ENCODE measurements at regions not wholly inside any gene's neighbourhood (a gene's known extent, or its start where the extent isn't known, plus 50 kb on each side); places are given as distances from the start of the nearest gene placed in this dataset.

DNA sequence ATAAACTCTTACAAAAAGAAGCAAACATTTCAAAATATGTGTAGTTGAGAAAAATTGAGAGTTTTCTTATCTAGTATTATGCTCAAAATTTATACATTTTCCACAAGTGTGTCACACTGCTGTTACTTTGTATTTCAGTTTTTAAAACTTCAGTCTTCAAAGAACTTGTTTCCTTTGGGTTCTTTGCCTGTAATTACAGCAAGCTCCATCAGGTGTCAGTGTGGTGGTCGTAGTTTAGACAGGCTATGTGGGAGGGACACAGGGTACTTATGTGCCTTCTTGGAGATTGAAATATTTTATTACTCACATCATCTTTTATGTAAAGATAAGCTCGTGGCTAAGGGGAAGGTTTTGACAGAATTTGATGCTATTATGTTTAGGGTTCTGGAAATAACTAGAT is 360.5 kb downstream of the FGFR2 start:
- DNase-seq (ENCODE audit: low spot score), result no peak

DNA sequence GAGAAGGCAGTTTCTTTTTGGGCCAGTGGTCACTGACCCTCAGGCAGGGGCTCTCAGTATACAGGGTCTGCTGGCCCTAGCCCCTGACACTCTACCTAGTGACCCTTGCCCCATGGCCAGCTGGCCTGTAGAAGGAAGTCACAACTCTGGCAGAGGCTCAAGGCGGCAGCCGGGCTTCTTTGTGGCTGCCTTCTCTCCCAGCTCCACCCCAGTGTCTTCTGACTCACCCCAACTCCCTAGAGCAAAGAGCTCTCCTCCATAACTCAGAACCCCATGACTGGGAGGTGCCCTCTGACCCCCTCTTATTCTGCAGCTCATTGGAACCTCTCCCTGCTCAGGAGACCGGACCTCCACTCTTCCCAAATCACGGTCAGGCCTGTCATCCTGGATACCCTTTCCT is 358.2 kb downstream of the FGFR2 start:
- no peak for DNase-seq (ENCODE audit: low spot score)

DNA sequence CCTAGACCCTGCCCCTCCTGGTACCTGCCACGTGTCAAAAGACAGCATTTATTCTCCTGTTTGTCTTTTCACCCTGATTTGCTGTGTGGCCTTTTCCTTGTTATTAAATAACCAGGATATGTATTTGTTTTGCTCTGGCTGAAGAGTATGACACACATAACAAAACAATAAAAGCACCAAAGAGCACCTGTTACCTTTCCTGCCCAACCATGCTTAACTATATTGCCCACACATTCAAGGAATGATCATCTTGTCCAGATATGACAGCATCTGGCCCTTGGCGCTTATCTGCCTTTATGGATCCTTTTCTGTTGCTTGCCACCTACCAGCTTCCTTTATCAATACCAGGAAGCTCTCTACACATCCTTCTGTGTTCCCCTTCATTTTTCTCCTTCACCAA is 357.7 kb downstream of the FGFR2 start:
- no peak for DNase-seq (ENCODE audit: low spot score)

DNA sequence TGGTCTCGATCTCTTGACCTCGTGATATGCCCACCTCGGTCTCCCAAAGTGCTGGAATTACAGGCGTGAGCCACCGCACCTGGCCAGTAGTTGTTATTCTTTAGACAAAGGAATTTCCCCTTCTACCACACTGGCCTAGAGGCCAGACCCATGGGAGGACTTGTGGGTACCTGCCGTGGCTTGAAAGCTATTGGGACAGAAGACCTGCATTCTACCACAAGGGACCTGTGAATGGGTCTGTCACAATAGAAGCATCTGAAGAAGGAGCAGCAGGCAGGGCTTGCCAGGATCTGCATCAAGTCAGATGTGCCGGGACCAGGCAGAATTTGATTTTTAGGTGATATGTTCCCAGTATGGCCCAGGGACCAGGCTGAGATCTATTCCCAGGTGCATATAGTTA is 356.9 kb downstream of the FGFR2 start:
- DNase-seq (ENCODE audit: low spot score), result no peak

DNA sequence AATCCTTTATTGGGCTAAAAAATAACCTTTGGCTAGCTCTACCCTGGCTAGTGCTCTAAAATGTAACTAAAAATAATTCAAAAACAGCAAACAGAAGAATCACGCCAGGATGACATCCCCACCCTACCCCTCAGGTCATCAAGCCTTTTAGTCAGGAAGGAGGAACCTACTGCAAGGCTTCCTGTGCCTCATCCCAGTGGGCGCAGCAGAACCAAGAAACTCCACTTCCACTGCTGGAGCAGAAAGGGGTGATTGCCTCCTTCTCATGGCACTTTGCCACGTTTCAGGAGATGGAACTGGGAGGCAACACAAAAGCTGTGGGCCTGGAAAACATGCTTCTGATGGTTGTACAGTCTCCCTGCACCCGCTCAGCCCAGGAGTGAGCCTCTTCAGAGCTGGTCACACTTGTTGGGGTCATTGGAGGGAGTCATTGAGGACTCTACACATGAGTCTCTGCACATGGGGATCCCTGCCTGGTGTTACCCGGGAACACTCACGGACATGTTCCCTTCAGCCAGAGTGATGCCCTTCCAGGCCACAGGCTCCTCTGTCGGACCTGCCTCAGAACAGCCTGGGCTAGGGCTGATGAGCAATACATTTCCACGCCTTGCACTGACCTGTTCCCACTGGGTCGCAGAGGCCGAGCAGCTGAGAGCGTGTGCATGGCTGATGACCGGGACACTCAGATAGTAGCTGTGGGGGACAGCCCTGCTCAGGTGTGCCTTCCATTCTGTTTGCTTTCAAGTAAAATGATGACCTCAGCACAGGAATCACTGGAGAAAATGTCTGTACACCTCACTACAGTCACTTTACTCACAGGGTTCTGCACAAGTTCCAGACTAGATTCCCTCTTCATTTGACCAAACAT is 355.3 kb downstream of the FGFR2 start:
- no peak for DNase-seq (ENCODE audit: low spot score)

DNA sequence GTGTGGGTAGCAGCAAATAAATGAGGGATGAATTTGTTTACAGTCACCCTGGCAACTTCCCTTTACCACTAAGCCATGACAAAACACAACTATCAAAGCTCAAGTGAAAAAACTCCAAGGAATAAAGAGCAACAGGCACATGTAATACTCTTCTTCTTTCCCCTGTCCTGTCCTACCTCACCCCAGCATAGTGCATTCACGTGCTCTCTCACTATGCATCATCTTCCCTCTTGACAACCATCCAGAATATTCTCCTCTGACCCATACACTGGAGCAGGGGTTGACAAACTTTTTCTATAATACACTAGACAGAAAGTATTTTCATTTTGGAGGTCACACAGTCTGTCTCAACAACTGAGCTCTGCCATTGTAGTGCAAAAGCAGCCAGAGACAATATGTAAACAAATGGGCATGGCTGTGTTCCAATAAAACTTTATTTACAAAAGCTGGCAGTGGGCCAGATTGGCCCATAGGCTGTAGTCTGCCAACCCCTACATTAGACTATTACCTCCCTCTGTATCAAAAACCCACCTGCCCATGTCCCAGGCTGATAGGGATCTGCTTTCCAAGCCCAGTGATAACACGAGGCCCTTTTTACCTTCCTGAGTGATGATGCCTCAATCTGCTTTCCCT is 354.5 kb downstream of the FGFR2 start:
- no peak for DNase-seq (ENCODE audit: low spot score)

DNA sequence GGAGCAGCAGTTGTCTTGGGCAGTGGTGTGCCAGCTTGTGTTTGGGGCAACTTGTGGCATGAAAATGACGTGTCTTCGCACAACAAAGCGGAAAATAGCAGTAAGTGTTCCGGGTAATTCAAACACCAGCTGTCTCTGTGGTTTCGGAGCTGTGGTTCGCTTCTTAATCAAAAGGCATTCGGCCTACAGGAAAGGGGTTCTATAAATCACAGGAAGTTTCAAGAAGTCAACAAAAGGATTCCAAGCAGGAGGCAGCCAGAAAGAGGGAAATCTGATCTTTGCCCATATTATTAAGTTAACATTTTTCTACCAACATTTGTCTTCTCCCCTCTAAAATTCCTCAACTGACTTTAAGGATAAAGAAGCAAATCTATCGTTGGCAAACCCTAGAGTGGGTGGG is 353.4 kb downstream of the FGFR2 start:
- DNase-seq (ENCODE audit: low spot score), result no peak

DNA sequence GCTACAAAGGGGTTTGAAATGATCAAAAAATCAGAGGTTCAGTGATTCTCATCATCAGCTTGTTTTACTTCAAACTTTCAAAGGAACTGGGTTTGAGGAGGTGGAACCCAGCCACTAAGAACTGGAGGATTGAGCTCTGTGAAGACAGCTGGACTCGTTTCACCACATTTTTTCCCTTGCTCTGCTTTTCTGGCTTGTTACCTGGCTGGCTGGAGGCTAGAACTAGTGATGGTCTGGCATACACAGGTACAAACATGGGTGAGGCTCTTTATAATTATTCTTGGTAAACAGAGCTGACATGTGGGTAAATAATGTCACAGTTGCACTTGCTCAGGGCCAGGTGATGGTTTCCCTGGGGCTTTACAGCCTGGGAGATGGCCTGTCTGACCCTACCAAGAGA is 352.5 kb downstream of the FGFR2 start:
- no peak for DNase-seq (ENCODE audit: low spot score)

DNA sequence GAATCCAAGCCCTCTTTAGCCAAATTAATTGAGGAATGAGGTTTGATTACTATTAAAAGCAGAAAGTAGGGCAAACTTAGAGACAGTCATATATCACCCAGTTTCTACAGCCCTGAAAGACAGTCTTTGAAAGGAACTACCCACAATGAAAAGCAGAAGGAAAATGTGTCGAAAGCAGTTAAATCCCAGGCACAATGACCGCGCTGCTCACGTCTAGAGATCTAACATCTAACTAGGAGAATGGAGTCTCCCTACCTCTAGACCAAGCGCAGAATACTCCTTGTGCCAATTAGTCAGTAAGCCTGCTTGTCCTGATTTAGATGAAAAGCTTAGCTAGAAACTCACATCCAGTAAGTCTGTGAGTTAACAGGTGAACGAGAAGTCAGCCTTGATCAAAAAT is 350.0 kb downstream of the FGFR2 start:
- no peak for DNase-seq (ENCODE audit: low spot score)

DNA sequence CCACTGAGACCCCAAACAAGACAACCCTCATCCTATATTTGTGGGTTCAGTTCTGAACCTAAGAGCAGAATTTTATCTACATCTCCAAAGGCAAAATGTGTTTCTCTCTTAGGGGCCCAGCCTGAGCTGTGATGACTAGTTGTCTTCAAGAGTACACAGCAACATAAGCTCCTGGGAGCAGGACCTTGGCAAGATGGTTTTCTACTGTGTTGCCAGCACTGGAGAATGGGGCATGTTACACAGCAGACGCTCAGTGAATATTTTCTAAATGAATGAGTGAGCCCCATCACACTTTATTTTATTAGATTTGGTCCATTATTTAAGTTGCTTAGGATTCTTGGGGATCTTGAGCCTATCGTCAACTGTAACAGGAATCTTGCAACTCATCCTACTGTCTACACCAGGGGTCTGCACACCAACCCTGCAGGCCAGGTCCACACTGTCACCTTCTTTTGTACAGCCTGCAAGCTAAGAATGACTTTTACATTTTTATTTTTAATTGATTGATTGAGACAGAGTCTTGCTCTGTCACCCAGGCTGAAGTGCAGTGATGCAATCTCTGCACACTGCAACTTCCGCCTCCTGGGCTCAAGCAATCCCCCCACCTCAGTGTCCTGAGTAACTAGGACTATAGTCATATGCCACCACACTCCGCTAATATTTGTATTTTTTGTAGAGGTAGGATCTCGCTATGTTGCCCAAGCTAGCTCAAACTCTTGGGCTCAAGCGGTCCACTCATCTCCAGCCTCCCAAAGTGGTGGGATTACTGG is 347.1 kb downstream of the FGFR2 start:
- DNase-seq (ENCODE audit: low spot score), result no peak

DNA sequence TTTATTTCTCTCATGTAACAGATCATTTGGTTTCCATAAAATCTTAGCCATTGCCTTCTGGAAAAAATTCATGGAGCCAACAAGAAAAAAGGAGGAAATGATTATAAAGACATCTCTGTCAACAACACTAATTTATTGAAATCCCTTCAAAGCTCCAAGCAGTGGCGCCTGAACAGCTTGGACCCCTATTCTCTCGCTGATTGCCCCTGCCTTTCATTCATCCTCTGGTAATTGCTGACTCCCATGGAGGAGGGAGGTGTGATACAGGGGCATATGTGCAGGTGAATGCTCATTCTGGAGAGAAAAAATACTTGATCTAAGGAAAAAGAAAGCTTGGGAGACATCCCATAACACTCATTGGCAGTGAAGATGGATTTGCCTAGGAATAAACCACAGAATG is 345.5 kb downstream of the FGFR2 start:
- DNase-seq (ENCODE audit: low spot score), result no peak

DNA sequence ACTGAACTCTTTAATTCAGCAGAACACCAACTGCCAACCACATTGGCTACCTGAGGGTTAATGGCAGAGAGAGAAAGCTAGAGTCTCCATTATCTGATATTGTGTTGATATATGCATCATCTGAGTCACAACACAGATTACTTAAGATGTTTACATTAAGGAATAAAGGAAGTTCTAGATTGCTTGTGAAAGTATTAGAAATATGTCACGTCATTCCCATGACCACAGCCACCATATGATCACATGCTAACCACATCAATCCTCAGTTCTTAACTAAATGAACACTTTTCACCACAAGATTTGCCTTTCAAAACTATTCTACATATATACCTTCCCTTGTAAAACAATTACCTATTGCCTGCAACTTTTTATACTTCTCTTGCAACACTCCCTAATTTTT is 337.9 kb downstream of the FGFR2 start:
- no peak for DNase-seq (ENCODE audit: low spot score)

DNA sequence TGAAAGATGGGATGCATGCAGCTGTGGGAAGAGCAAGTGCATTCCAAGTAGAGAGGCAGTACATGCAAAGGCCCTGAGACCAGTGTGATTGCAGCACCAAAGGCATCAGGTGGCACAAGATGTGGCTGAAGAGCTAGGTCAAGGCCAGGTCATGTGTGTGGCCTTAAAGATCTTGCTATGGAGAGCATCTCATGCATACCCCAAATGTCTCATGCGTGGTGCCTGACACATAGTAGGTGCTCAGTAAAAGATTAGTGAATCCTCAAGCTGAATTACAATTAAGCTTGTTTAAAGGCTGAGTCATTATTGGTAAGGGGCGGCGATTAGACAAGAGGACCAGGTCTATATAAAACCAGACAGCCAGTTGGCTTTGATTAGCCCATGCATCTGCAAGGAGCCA is 336.6 kb downstream of the FGFR2 start:
- DNase-seq (ENCODE audit: low spot score), result no peak

DNA sequence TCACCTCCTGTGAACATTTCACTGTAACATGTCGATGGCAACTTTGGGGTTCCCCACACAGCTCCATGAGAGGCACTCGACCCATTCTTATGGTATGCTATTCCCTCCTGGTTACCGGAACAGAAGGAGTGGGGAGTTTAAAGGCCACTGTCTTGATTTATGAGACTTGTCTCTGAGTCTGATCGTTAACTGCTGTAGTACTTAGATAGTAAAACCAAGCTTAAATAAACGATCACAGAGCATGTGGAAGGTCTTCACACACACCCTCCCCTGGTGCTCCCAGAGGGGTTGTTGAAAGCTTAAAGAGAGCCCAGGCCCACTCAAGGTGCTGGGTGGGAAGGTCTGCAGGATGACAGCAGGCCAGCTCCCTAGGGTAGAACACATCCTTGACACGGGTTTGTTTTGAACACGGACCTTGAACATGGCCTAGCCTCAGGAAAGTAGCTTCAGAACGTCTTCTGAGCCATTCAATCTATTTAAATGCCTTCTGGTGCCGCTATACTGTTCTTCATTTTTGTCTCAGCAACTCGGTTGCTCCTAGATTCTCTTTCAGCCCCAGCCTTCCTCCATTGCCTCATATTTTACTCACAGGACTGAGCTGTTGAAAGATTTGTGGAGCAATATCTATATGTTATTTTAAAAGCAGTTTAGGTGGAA is 335.3 kb downstream of the FGFR2 start:
- no peak for DNase-seq (ENCODE audit: low spot score)

DNA sequence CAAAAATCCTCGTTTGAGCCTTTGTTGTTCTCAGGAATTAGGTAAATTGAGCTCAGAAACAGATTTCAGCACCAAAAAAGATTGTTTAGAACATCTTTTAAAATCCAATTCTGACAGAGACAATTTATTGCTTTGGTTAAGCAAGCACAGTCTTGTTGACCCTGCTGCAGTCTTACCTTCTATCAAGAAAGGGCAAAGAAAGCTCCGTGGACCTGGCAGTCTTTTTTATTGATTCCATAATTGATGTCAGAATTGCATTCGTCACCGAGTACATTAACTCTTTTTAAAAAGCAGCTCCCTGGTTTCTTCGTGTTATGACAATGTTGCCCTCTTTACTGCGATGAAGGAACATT is 334.8 kb downstream of the FGFR2 start:
- no peak for DNase-seq (ENCODE audit: low spot score)

DNA sequence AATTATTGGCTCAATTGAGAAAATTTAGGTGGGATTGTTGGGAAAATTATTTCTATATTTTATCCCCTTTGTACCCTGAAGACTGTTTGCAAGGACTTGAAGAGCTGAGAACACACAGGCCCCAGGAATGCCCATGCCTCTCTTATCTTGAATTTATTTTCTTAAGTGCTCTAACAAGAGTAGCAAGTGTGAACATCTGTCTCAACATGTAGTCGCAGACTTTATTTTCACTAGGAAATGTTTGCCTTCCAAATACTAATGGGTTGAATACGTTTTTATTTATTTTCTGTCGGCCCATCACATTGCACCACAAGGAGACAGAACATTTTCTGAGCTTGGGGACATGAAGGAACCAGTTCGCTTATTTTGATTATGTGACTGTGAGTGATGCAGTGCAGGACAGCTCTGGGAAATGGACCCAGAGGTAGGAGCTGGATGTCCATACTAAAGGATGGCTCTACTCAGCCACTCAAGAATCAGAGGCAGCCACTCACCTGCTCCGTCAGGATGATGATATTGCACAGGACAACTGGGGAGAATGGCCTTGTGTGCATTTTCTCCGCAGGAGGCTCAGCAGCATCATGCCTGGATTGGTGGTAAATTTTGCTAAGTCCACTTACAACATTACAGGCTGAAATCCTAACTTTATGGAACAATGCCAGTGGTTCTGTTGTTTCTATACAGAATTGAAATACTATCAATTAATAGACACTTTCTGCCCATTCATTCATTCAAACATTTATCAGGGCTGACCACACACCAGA is 332.7 kb downstream of the FGFR2 start:
- no peak for DNase-seq (ENCODE audit: low spot score)

DNA sequence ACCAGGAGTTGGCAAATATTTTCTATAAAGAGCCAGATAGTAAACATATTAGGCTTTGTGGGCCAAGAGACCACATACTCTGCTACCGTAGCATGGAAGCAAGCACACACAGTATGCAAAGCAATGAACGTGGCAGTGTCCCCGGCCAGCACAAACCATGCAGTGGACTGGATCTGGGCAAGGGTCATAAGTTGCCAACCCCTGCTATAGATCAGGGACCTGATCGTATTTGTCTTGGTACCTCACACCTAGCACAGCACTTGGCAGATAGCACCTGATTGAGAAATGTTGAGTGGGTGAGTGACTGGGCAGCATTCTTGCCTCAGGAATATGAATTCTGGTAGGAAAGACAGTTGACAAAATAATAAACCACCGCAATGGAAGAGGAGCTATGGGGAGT is 331.9 kb downstream of the FGFR2 start:
- DNase-seq (ENCODE audit: low spot score), result no peak

DNA sequence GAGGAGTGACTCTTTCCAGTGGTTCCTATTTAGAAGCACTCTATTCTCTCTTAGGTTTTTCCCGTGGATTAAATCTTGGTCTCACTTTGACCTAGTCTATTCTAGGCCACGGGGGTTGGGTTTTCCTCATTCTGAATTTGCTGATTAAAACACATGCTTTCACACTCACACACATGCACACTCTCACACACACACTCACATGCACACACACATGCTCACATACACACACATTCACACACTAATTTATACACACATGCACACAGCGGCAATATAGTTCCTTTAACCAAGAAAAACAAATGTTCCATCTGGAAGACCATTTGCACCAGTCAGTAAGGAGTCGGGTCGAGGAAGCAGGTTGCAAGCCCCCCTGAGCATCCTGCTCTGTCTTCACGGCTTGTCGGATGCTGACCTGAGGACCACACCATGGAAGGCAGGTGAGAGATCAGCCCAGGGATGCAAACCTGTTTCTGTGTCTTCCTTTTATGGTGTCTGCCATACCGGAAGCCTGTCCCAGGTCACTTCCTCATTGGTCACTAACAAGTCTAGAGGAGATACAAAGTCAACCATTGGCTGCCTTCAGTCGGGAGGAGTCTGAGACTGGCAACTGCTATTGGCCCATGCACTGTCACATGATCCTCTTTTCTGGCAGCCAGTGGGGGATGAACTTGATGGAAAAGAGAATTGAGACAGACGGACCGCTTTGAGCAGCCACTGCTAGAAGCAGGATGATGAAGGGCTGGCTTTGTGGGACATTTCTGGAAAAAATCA is 330.8 kb downstream of the FGFR2 start:
- no peak for DNase-seq (ENCODE audit: low spot score)

DNA sequence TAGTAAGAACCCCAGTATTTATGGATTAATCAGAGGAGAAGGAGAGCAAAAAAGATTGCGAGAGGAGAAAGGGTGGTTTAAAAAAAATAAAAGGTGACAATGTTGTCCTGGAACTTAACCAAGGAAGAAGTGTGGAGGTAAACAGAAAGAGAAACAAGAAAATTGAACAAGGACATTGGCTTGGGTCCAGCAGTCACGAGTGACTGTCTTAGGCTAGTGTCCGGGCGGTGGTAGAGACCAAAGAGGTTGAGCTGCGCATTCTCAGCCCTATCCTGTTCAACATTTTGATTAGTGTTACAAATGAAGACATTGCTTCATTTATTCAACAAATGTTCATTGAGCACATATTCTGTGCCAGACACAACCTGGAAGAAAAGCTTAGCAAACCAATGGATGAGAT is 329.9 kb downstream of the FGFR2 start:
- DNase-seq (ENCODE audit: low spot score), result no peak

DNA sequence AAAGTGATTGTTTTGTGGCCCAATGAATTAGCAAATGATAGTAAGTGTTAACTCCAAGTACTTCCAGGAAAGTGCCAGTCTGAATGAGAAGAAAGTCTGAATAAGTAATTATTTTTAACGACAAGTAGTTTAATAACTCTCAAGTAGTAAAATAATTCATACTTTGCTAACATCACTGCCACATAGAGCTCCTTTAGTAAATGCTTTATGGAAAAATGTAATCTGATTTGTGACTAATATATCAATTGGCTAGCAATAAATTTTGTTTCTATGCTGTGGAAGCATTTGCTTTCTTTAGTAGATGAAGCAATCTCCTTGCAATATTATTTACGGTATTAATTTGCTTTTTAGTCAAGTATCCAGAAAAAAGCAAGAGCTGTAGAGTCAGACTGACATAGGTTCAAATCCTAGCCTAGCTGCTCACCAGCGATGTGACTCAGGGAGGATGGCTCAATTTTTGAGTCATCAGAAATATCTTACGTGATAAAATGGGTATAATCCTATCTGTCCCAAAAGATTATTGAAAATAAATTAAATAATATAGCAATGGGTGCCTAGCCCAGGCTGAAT is 329.3 kb downstream of the FGFR2 start:
- no peak for DNase-seq (ENCODE audit: low spot score)

DNA sequence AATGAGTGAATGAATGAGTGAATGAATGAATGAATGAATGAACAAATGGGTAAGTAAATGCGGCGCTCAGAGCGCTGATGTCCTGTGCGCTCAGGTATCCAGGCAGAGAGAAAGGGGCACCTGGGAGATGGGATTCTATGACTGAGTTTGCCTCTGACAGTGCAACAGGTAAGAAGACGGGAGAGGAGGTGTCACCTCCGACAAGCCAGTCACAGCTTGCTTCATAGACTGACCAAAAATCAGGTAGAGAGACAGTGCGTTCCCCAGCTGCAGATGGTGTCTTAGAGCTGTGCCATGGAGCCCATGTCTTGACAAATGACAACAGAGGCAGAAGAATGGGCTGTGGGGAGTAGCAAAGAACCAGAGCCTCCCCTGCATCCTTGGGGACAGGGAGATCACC is 327.3 kb downstream of the FGFR2 start:
- DNase-seq (ENCODE audit: low spot score), result no peak
